ENCODE measurements at regions not wholly inside any gene's neighbourhood (a gene's known extent, or its start where the extent isn't known, plus 50 kb on each side); places are given as distances from the start of the nearest gene placed in this dataset.

- no peaks in the 10 kb centered on the region for H3K27me3 ChIP-seq (ENCODE audit: insufficient read depth, poor library complexity, severe bottlenecking)
- no peak for DNase-seq (ENCODE audit: low read depth in 1 of 2, low spot score in 1 of 2)
- H3K27ac ChIP-seq (replicated peaks) = no peak overlapping the region
- no peak for TF ChIP-seq POLR2AphosphoS5 (IDR thresholded peaks at IDR 0.05; ENCODE audit: low read depth)
- no peak for TF ChIP-seq SPI1 (IDR thresholded peaks at IDR 0.05; ENCODE audit: borderline replicate concordance, low read depth)
- no peak overlapping the region for H3K4me3 ChIP-seq (replicated peaks; ENCODE audit: insufficient read depth, low read length)
These were observed 134.6 kb upstream of the MYCN start for GRCh38 chr2:15805772-15806171.

GRCh38 chr2:15806801-15807417 is 133.4 kb upstream of the MYCN start:
- Histone ChIP-seq H3K4me3 (replicated peaks; ENCODE audit: insufficient read depth, low read length) (no peak overlapping the region), H3K27me3 (ENCODE audit: insufficient read depth, poor library complexity, severe bottlenecking) (no peaks in the 10 kb centered on the region), H3K27ac (replicated peaks) (no peak overlapping the region)
- DNase-seq (ENCODE audit: low read depth in 1 of 2, low spot score in 1 of 2) = no peak
- TF ChIP-seq CTCF (IDR thresholded peaks at IDR 0.05; ENCODE audit: insufficient read depth, low read length) (no peak), GABPA (IDR thresholded peaks at IDR 0.05; ENCODE audit: low read depth) (no peak), SPI1 (IDR thresholded peaks at IDR 0.05; ENCODE audit: borderline replicate concordance, low read depth) (no peak)

GRCh38 chr2:15807418-15808203 is 132.7 kb upstream of the MYCN start:
- Histone ChIP-seq H3K27me3 (ENCODE audit: insufficient read depth, poor library complexity, severe bottlenecking) (no peaks in the 10 kb centered on the region), H3K4me3 (replicated peaks; ENCODE audit: insufficient read depth, low read length) (no peak overlapping the region), H3K27ac (replicated peaks) (no peak overlapping the region)
- no peak for DNase-seq (ENCODE audit: low read depth in 1 of 2, low spot score in 1 of 2)
- no peak for TF ChIP-seq SPI1 (IDR thresholded peaks at IDR 0.05; ENCODE audit: borderline replicate concordance, low read depth)
- no peak for TF ChIP-seq REST (IDR thresholded peaks at IDR 0.05; ENCODE audit: insufficient replicate concordance, low read depth)
- TF ChIP-seq GABPA (IDR thresholded peaks at IDR 0.05; ENCODE audit: low read depth) = no peak
- no peak for TF ChIP-seq CTCF (IDR thresholded peaks at IDR 0.05; ENCODE audit: insufficient read depth, low read length)
- no peak for TF ChIP-seq POLR2AphosphoS5 (IDR thresholded peaks at IDR 0.05; ENCODE audit: low read depth)

- no peak for DNase-seq (ENCODE audit: low read depth in 1 of 2, low spot score in 1 of 2)
- no peak for TF ChIP-seq CTCF (IDR thresholded peaks at IDR 0.05; ENCODE audit: insufficient read depth, low read length)
- no peak for TF ChIP-seq SPI1 (IDR thresholded peaks at IDR 0.05; ENCODE audit: borderline replicate concordance, low read depth)
- TF ChIP-seq REST (IDR thresholded peaks at IDR 0.05; ENCODE audit: insufficient replicate concordance, low read depth) = no peak
- TF ChIP-seq POLR2AphosphoS5 (IDR thresholded peaks at IDR 0.05; ENCODE audit: low read depth) = no peak
- Histone ChIP-seq H3K27me3 (ENCODE audit: insufficient read depth, poor library complexity, severe bottlenecking) (no peaks in the 10 kb centered on the region), H3K4me3 (replicated peaks; ENCODE audit: insufficient read depth, low read length) (no peak overlapping the region), H3K27ac (replicated peaks) (no peak overlapping the region)
These were observed 132.0 kb upstream of the MYCN start for GRCh38 chr2:15808204-15808910.

Data from HL-60 (cell line).